ENCODE measurements at regions not wholly inside any gene's neighbourhood (a gene's known extent, or its start where the extent isn't known, plus 50 kb on each side); places are given as distances from the start of the nearest gene placed in this dataset.

- POLR2A ChIA-PET: no interaction called here
- no peaks in the 10 kb centered on the region for H3K27me3 Mint-ChIP-seq
- H3K27me3 ChIP-seq (replicated peaks in 1 of 2; ENCODE audit: control insufficient read depth in 2 of 2, extremely low read depth in 1 of 2, insufficient read depth in 2 of 2, low read length in 1 of 2): no peaks in the 10 kb centered on the region
- no peak overlapping the region for H3K4me3 ChIP-seq (ENCODE audit: control insufficient read depth in 1 of 2, extremely low read depth in 1 of 2, low read length in 1 of 2)
- no peak overlapping the region for H3K27ac Mint-ChIP-seq
- no peaks in the 10 kb centered on the region for H3K4me1 ChIP-seq (ENCODE audit: control insufficient read depth in 1 of 2, extremely low read depth in 1 of 2, insufficient read depth in 2 of 2, low read length in 2 of 2)
- peaks cover 0 to 7% (median 2%) of the 10 kb centered on the region in 3 donors for H3K9me3 Mint-ChIP-seq
- no peak for ATAC-seq (replicated peaks in 1 of 4)
- no CpG with 5 or more reads among the region's 5 CpGs for WGBS (ENCODE audit: insufficient coverage)
- no peaks in the 10 kb centered on the region for H3K9me3 ChIP-seq
- no peaks in the 10 kb centered on the region for H3K4me1 Mint-ChIP-seq
- no peak overlapping the region for H3K4me3 Mint-ChIP-seq
- no peak for DNase-seq
- H3K27ac ChIP-seq (ENCODE audit: low read length): no peak overlapping the region
- H3K36me3 ChIP-seq (ENCODE audit: control insufficient read depth in 2 of 2, extremely low read depth in 1 of 2, insufficient read depth in 1 of 2, low read length in 1 of 2): no peaks in the 10 kb centered on the region
- CTCF ChIA-PET: no interaction called here
- H3K36me3 Mint-ChIP-seq: no peaks in the 10 kb centered on the region
Observed at GRCh38 chr13:103406967-103407366, 340.8 kb upstream of the SLC10A2 start.

GRCh38 chr13:103405297-103405696, 339.1 kb upstream of the SLC10A2 start:
- Mint-ChIP-seq H3K4me1 (no peaks in the 10 kb centered on the region), H3K27ac (no peak overlapping the region), H3K4me3 (no peak overlapping the region), H3K27me3 (no peaks in the 10 kb centered on the region), H3K9me3 (peaks cover 0 to 5% (median 4%) of the 10 kb centered on the region in 3 donors), H3K36me3 (no peaks in the 10 kb centered on the region)
- Histone ChIP-seq H3K4me1 (ENCODE audit: control insufficient read depth in 1 of 2, extremely low read depth in 1 of 2, insufficient read depth in 2 of 2, low read length in 2 of 2) (no peaks in the 10 kb centered on the region), H3K9me3 (no peaks in the 10 kb centered on the region), H3K4me3 (ENCODE audit: control insufficient read depth in 1 of 2, extremely low read depth in 1 of 2, low read length in 1 of 2) (no peak overlapping the region), H3K27me3 (replicated peaks in 1 of 2; ENCODE audit: control insufficient read depth in 2 of 2, extremely low read depth in 1 of 2, insufficient read depth in 2 of 2, low read length in 1 of 2) (no peaks in the 10 kb centered on the region), H3K36me3 (ENCODE audit: control insufficient read depth in 2 of 2, extremely low read depth in 1 of 2, insufficient read depth in 1 of 2, low read length in 1 of 2) (no peaks in the 10 kb centered on the region), H3K27ac (ENCODE audit: low read length) (no peak overlapping the region)
- DNase-seq (no peak), ATAC-seq (replicated peaks in 1 of 4) (no peak)
- CTCF ChIA-PET: no interaction called here
- 14% methylated on average over 1 of the region's 2 CpGs for WGBS (ENCODE audit: insufficient coverage)
- POLR2A ChIA-PET: no interaction called here

- Mint-ChIP-seq H3K36me3 (no peaks in the 10 kb centered on the region), H3K4me3 (no peak overlapping the region), H3K4me1 (no peaks in the 10 kb centered on the region), H3K27me3 (no peaks in the 10 kb centered on the region), H3K9me3 (peaks cover 4 to 9% (median 8%) of the 10 kb centered on the region in 3 donors), H3K27ac (no peak overlapping the region)
- no peak overlapping the region for H3K27ac ChIP-seq (ENCODE audit: low read length)
- WGBS (ENCODE audit: insufficient coverage): no CpG with 5 or more reads among the region's 1 CpG
- ATAC-seq (replicated peaks in 1 of 4) (no peak), DNase-seq (no peak)
- no peaks in the 10 kb centered on the region for H3K9me3 ChIP-seq
- H3K4me1 ChIP-seq (ENCODE audit: control insufficient read depth in 1 of 2, extremely low read depth in 1 of 2, insufficient read depth in 2 of 2, low read length in 2 of 2): no peaks in the 10 kb centered on the region
- CTCF ChIA-PET: no interaction called here
- H3K36me3 ChIP-seq (ENCODE audit: control insufficient read depth in 2 of 2, extremely low read depth in 1 of 2, insufficient read depth in 1 of 2, low read length in 1 of 2): no peaks in the 10 kb centered on the region
- POLR2A ChIA-PET: no interaction called here
- H3K4me3 ChIP-seq (ENCODE audit: control insufficient read depth in 1 of 2, extremely low read depth in 1 of 2, low read length in 1 of 2): no peak overlapping the region
- no peaks in the 10 kb centered on the region for H3K27me3 ChIP-seq (replicated peaks in 1 of 2; ENCODE audit: control insufficient read depth in 2 of 2, extremely low read depth in 1 of 2, insufficient read depth in 2 of 2, low read length in 1 of 2)
Observed at GRCh38 chr13:103403814-103404213, 337.6 kb upstream of the SLC10A2 start.

DNA sequence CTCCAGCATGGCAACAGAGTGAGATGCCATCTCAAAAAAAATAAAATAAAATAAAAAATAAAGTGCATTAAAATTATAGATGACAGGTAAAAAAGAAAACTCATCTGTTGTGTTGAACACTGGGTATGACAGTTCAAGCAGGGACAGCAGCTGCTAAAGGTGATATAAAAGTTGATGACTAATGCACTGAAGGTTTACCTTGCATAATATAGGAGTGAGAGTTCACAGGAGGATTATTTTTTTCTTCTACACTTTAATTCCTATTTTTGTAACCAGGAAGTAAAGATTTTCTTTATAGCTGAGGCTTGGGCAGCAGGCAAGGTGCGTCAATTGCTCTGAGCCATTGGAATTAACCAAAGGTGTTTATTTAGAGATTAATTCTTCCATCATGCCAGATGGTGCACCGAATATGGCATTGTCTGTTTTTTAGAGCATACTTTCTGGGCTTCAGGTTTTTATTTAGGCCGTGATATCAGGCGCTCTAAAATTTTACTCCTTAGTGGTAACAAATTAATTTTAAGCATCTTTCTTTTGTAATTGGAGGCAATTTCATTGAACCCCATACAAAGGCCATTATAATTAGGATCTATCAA, 337.0 kb upstream of the SLC10A2 start:
- Mint-ChIP-seq H3K9me3 (peaks cover 4 to 10% (median 9%) of the 10 kb centered on the region in 3 donors), H3K4me3 (no peak overlapping the region), H3K36me3 (no peaks in the 10 kb centered on the region), H3K27ac (no peak overlapping the region), H3K4me1 (no peaks in the 10 kb centered on the region), H3K27me3 (no peaks in the 10 kb centered on the region)
- POLR2A ChIA-PET: no interaction called here
- WGBS (ENCODE audit: insufficient coverage): 100% methylated on average over 1 of the region's 4 CpGs
- CTCF ChIA-PET: no interaction called here
- no peak overlapping the region for H3K27ac ChIP-seq (ENCODE audit: low read length)
- no peaks in the 10 kb centered on the region for H3K36me3 ChIP-seq (ENCODE audit: control insufficient read depth in 2 of 2, extremely low read depth in 1 of 2, insufficient read depth in 1 of 2, low read length in 1 of 2)
- ATAC-seq (replicated peaks in 1 of 4) (no peak), DNase-seq (no peak)
- no peaks in the 10 kb centered on the region for H3K9me3 ChIP-seq
- H3K4me3 ChIP-seq (ENCODE audit: control insufficient read depth in 1 of 2, extremely low read depth in 1 of 2, low read length in 1 of 2): no peak overlapping the region
- no peaks in the 10 kb centered on the region for H3K4me1 ChIP-seq (ENCODE audit: control insufficient read depth in 1 of 2, extremely low read depth in 1 of 2, insufficient read depth in 2 of 2, low read length in 2 of 2)
- no peaks in the 10 kb centered on the region for H3K27me3 ChIP-seq (replicated peaks in 1 of 2; ENCODE audit: control insufficient read depth in 2 of 2, extremely low read depth in 1 of 2, insufficient read depth in 2 of 2, low read length in 1 of 2)

GRCh38 chr13:103395139-103395538, 328.9 kb upstream of the SLC10A2 start:
- no peak overlapping the region for H3K4me3 ChIP-seq (ENCODE audit: control insufficient read depth in 1 of 2, extremely low read depth in 1 of 2, low read length in 1 of 2)
- H3K27ac Mint-ChIP-seq: no peak overlapping the region
- H3K27me3 ChIP-seq (replicated peaks in 1 of 2; ENCODE audit: control insufficient read depth in 2 of 2, extremely low read depth in 1 of 2, insufficient read depth in 2 of 2, low read length in 1 of 2): no peaks in the 10 kb centered on the region
- no peaks in the 10 kb centered on the region for H3K4me1 Mint-ChIP-seq
- peaks cover 4 to 15% (median 4%) of the 10 kb centered on the region in 3 donors for H3K9me3 Mint-ChIP-seq
- H3K27ac ChIP-seq (ENCODE audit: low read length): no peak overlapping the region
- no peak overlapping the region for H3K4me3 Mint-ChIP-seq
- WGBS (ENCODE audit: insufficient coverage): no CpG with 5 or more reads among the region's 2 CpGs
- POLR2A ChIA-PET: no interaction called here
- no peaks in the 10 kb centered on the region for H3K9me3 ChIP-seq
- no peaks in the 10 kb centered on the region for H3K4me1 ChIP-seq (ENCODE audit: control insufficient read depth in 1 of 2, extremely low read depth in 1 of 2, insufficient read depth in 2 of 2, low read length in 2 of 2)
- DNase-seq (no peak), ATAC-seq (replicated peaks in 1 of 4) (no peak)
- no peaks in the 10 kb centered on the region for H3K36me3 ChIP-seq (ENCODE audit: control insufficient read depth in 2 of 2, extremely low read depth in 1 of 2, insufficient read depth in 1 of 2, low read length in 1 of 2)
- H3K27me3 Mint-ChIP-seq: no peaks in the 10 kb centered on the region
- CTCF ChIA-PET: no interaction called here
- H3K36me3 Mint-ChIP-seq: no peaks in the 10 kb centered on the region

DNA sequence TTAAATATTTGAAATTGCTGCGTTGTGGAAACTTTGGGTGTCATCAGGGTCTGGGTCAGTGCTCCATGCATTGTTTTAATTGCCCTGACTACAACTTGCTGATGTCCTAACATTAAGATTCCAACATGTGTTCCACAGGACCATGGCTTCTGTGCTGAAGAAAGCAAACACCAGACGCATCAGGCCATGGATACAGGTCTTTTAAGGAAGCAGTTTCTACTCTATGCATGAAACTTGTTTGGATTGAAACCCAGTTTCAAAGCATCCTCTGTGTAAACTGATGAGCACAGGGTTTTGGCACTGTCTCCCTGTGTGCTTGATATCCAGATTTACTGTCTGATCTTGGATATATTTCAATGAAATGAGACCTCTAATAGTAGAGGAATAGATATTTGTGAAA, 328.4 kb upstream of the SLC10A2 start:
- peaks cover 3 to 14% (median 4%) of the 10 kb centered on the region in 3 donors for H3K9me3 Mint-ChIP-seq
- Histone ChIP-seq H3K27ac (ENCODE audit: low read length) (no peak overlapping the region), H3K4me1 (ENCODE audit: control insufficient read depth in 1 of 2, extremely low read depth in 1 of 2, insufficient read depth in 2 of 2, low read length in 2 of 2) (no peaks in the 10 kb centered on the region), H3K9me3 (no peaks in the 10 kb centered on the region), H3K27me3 (replicated peaks in 1 of 2; ENCODE audit: control insufficient read depth in 2 of 2, extremely low read depth in 1 of 2, insufficient read depth in 2 of 2, low read length in 1 of 2) (no peaks in the 10 kb centered on the region), H3K4me3 (ENCODE audit: control insufficient read depth in 1 of 2, extremely low read depth in 1 of 2, low read length in 1 of 2) (no peak overlapping the region), H3K36me3 (ENCODE audit: control insufficient read depth in 2 of 2, extremely low read depth in 1 of 2, insufficient read depth in 1 of 2, low read length in 1 of 2) (no peaks in the 10 kb centered on the region)
- H3K27me3 Mint-ChIP-seq: no peaks in the 10 kb centered on the region
- no peaks in the 10 kb centered on the region for H3K4me1 Mint-ChIP-seq
- 86% methylated on average over 2 of the region's 2 CpGs for WGBS (ENCODE audit: insufficient coverage)
- no peak for ATAC-seq (replicated peaks in 1 of 4)
- ChIA-PET CTCF (no interaction called here), POLR2A (no interaction called here)
- H3K36me3 Mint-ChIP-seq: no peaks in the 10 kb centered on the region
- no peak for DNase-seq
- no peak overlapping the region for H3K27ac Mint-ChIP-seq
- no peak overlapping the region for H3K4me3 Mint-ChIP-seq

DNA sequence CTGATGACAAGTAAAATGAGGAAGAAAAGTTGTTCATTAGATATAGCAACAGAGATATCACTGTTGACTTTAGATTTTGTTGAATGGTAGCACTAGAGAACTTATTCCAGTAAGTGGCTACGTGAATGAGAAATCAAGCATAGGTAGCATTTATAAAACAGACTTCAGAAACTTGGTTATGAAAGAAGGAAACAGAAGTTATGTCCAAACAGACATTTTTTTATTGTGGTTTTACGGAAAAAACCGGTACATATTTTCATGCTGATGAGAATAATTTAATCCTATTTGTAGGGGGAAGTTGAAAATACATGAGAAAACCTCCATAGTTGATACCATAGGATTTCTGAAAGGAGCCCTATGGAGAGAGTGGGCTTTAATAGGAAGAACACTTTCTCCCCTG, 325.7 kb upstream of the SLC10A2 start:
- Histone ChIP-seq H3K36me3 (ENCODE audit: control insufficient read depth in 2 of 2, extremely low read depth in 1 of 2, insufficient read depth in 1 of 2, low read length in 1 of 2) (no peaks in the 10 kb centered on the region), H3K9me3 (no peaks in the 10 kb centered on the region), H3K27ac (ENCODE audit: low read length) (no peak overlapping the region), H3K27me3 (replicated peaks in 1 of 2; ENCODE audit: control insufficient read depth in 2 of 2, extremely low read depth in 1 of 2, insufficient read depth in 2 of 2, low read length in 1 of 2) (no peaks in the 10 kb centered on the region), H3K4me1 (ENCODE audit: control insufficient read depth in 1 of 2, extremely low read depth in 1 of 2, insufficient read depth in 2 of 2, low read length in 2 of 2) (no peaks in the 10 kb centered on the region), H3K4me3 (ENCODE audit: control insufficient read depth in 1 of 2, extremely low read depth in 1 of 2, low read length in 1 of 2) (no peak overlapping the region)
- no CpG with 5 or more reads among the region's 3 CpGs for WGBS (ENCODE audit: insufficient coverage)
- Mint-ChIP-seq H3K27me3 (no peaks in the 10 kb centered on the region), H3K9me3 (peaks cover 0 to 3% (median 0%) of the 10 kb centered on the region in 3 donors), H3K36me3 (no peaks in the 10 kb centered on the region), H3K27ac (no peak overlapping the region), H3K4me3 (no peak overlapping the region), H3K4me1 (no peaks in the 10 kb centered on the region)
- ATAC-seq (replicated peaks in 1 of 4) (no peak), DNase-seq (no peak)
- CTCF ChIA-PET: no interaction called here
- POLR2A ChIA-PET: no interaction called here
